Liver (tissue), 7 donors: ENCODE measurements at regions not wholly inside any gene's neighbourhood (a gene's known extent, or its start where the extent isn't known, plus 50 kb on each side); places are given as distances from the start of the nearest gene placed in this dataset.

Source experiments
- DNase-seq: peaks from one replicate; pipeline ENCODE4 v3.0.0-alpha.2; 2017; ENCODE audit warnings: low spot score
- H3K27ac ChIP-seq, 2 donors: one replicate each; pipeline ENCODE4 v1.7.0; 2013; ENCODE audit warnings: inconsistent platforms in 2 of 2, low read length in 2 of 2, control low read depth in 1 of 2, low read depth in 1 of 2, mild to moderate bottlenecking in 1 of 2
- H3K27me3 ChIP-seq, 4 donors: one replicate each; pipeline versions ENCODE4 v1.6.1 to v1.7.0; 2013; ENCODE audit warnings: low read length in 3 of 4, inconsistent platforms in 1 of 4, mild to moderate bottlenecking in 1 of 4, moderate library complexity in 1 of 4; ENCODE audit not compliant: control insufficient read depth in 4 of 4, insufficient read depth in 4 of 4
- H3K36me3 ChIP-seq, 4 donors: one replicate each; pipeline versions ENCODE4 v1.6.1 to v1.7.0; 2013; ENCODE audit warnings: low read length in 3 of 4, mild to moderate bottlenecking in 3 of 4, low read depth in 1 of 4, moderate library complexity in 1 of 4; ENCODE audit not compliant: control insufficient read depth in 4 of 4, insufficient read depth in 3 of 4
- H3K4me1 ChIP-seq, 4 donors: one replicate each; pipeline versions ENCODE4 v1.6.1 to v1.7.0; 2013; ENCODE audit warnings: low read length in 3 of 4, mild to moderate bottlenecking in 3 of 4, moderate library complexity in 1 of 4; ENCODE audit not compliant: control insufficient read depth in 4 of 4, insufficient read depth in 4 of 4
- H3K4me3 ChIP-seq, 3 donors: one replicate each; pipeline versions ENCODE4 v1.6.1 to v1.7.0; 2013; ENCODE audit warnings: low read length in 3 of 3, control low read depth in 1 of 3, low read depth in 1 of 3, mild to moderate bottlenecking in 1 of 3
- H3K9ac ChIP-seq, 2 donors: one replicate each; pipeline ENCODE4 v1.7.0; 2013; ENCODE audit warnings: low read length in 2 of 2, mild to moderate bottlenecking in 2 of 2, moderate library complexity in 2 of 2, control low read depth in 1 of 2, low read depth in 1 of 2
- H3K9me3 ChIP-seq, 4 donors: one replicate each; pipeline versions ENCODE4 v1.6.1 to v1.7.0; 2013; ENCODE audit warnings: low read length in 3 of 4; ENCODE audit not compliant: control insufficient read depth in 4 of 4
- ATF3 ChIP-seq: IDR thresholded peaks from 2 replicates; pipeline ENCODE4 v1.6.1; 2016; ENCODE audit warnings: antibody characterized with exemption
- CTCF ChIP-seq: fragments of 150-350 bp; IDR thresholded peaks from 2 replicates; pipeline ENCODE4 v1.5.1; 2017; ENCODE audit warnings: improper control_type of control experiment, low read depth, low read length; ENCODE audit not compliant: missing input control
- EGR1 ChIP-seq, 2 donors: IDR thresholded peaks; 2 replicates each; pipeline ENCODE4 v1.6.1; 2016 to 2018; ENCODE audit warnings: antibody characterized with exemption in 2 of 2, low read depth in 2 of 2
- FOXA1 ChIP-seq: IDR thresholded peaks from 2 replicates; pipeline ENCODE4 v1.6.1; 2016; ENCODE audit warnings: antibody characterized with exemption
- FOXA2 ChIP-seq: IDR thresholded peaks from 2 replicates; pipeline ENCODE4 v1.6.1; 2016; ENCODE audit warnings: antibody characterized with exemption
- GABPA ChIP-seq, 2 donors: IDR thresholded peaks in 1 of 2; conservative IDR thresholded peaks in 1 of 2; 2 replicates each; pipeline ENCODE4 v1.6.1; 2016; ENCODE audit warnings: antibody characterized with exemption in 2 of 2, mild to moderate bottlenecking in 1 of 2, moderate library complexity in 1 of 2
- HNF4A ChIP-seq, 2 donors: conservative IDR thresholded peaks; 2 replicates each; pipeline ENCODE4 v1.6.1; 2016; ENCODE audit warnings: antibody characterized with exemption in 2 of 2, mild to moderate bottlenecking in 2 of 2
- HNF4G ChIP-seq: IDR thresholded peaks from 2 replicates; pipeline ENCODE4 v1.6.1; 2016; ENCODE audit warnings: antibody characterized with exemption
- JUND ChIP-seq, 2 donors: IDR thresholded peaks; 2 replicates each; pipeline ENCODE4 v1.6.1; 2016; ENCODE audit warnings: antibody characterized with exemption in 2 of 2
- MAX ChIP-seq: IDR thresholded peaks from 2 replicates; pipeline ENCODE4 v1.6.1; 2016; ENCODE audit warnings: antibody characterized with exemption
- NR2F2 ChIP-seq: IDR thresholded peaks from 2 replicates; pipeline ENCODE4 v1.6.1; 2016; ENCODE audit warnings: antibody characterized with exemption
- RAD21 ChIP-seq, 2 donors: IDR thresholded peaks; 2 replicates each; pipeline ENCODE4 v1.6.1; 2016; ENCODE audit warnings: antibody characterized with exemption in 2 of 2, mild to moderate bottlenecking in 2 of 2
- REST ChIP-seq: IDR thresholded peaks from 2 replicates; pipeline ENCODE4 v1.6.1; 2016; ENCODE audit warnings: antibody characterized with exemption, mild to moderate bottlenecking
- RXRA ChIP-seq, 2 donors: IDR thresholded peaks; 2 replicates each; pipeline ENCODE4 v1.6.1; 2017 to 2018; ENCODE audit warnings: antibody characterized with exemption in 2 of 2, mild to moderate bottlenecking in 1 of 2
- SP1 ChIP-seq: IDR thresholded peaks from 2 replicates; pipeline ENCODE4 v1.6.1; 2018; ENCODE audit warnings: antibody characterized with exemption, mild to moderate bottlenecking
- TAF1 ChIP-seq: conservative IDR thresholded peaks from 2 replicates; pipeline ENCODE4 v1.6.1; 2016; ENCODE audit warnings: antibody characterized with exemption, mild to moderate bottlenecking
- YY1 ChIP-seq: IDR thresholded peaks from 2 replicates; pipeline ENCODE4 v1.6.1; 2016; ENCODE audit warnings: antibody characterized with exemption, mild to moderate bottlenecking
- ZBTB33 ChIP-seq: IDR thresholded peaks from 2 replicates; pipeline ENCODE4 v1.6.1; 2016; ENCODE audit warnings: antibody characterized with exemption
- donor health status: healthy.
- donor health status: healthy.
- donor health status: healthy.
- donor health status: healthy.

- TF ChIP-seq EGR1 (IDR thresholded peaks at IDR 0.05; ENCODE audit: low read depth in 2 of 2): no peak
- no peak for TF ChIP-seq NR2F2
Observed at GRCh38 chr3:72070005-72070404, 285.1 kb upstream of the PROK2 start (continued).

GRCh38 chr3:72069543-72069942 is 284.6 kb upstream of the PROK2 start:
- DNase-seq: no peak
- H3K9me3 ChIP-seq: no peaks in the 10 kb centered on the region
- no peaks in the 10 kb centered on the region for H3K4me1 ChIP-seq
- no peak overlapping the region for H3K27ac ChIP-seq
- TF ChIP-seq MAX (no peak), GABPA (IDR thresholded peaks at IDR 0.05 in 1 of 2, conservative IDR thresholded peaks at IDR 0.05 in 1 of 2) (no peak), TAF1 (no peak), ZBTB33 (no peak), YY1 (no peak), ATF3 (no peak), HNF4G (no peak), HNF4A (conservative IDR thresholded peaks at IDR 0.05) (no peak), RAD21 (IDR thresholded peaks at IDR 0.05) (no peak), EGR1 (IDR thresholded peaks at IDR 0.05; ENCODE audit: low read depth in 2 of 2) (no peak), REST (no peak), JUND (IDR thresholded peaks at IDR 0.05) (no peak), FOXA2 (no peak), CTCF (no peak), RXRA (IDR thresholded peaks at IDR 0.05) (no peak), SP1 (no peak), FOXA1 (no peak), NR2F2 (no peak)
- no peak overlapping the region for H3K4me3 ChIP-seq
- no peaks in the 10 kb centered on the region for H3K27me3 ChIP-seq
- no peak overlapping the region for H3K9ac ChIP-seq
- no peaks in the 10 kb centered on the region for H3K36me3 ChIP-seq
